GM20000 (cell line): ENCODE measurements at regions not wholly inside any gene's neighbourhood (a gene's known extent, or its start where the extent isn't known, plus 50 kb on each side); places are given as distances from the start of the nearest gene placed in this dataset.

Experiments
- DNase-seq: peaks from one replicate; pipeline ENCODE4 v3.0.0; 2012; ENCODE audit warnings: low spot score
- TF ChIP-seq, protein P1 (sequence below): IDR thresholded peaks from 2 replicates; pipeline ENCODE4 v1.5.1; 2012; ENCODE audit warnings: mild to moderate bottlenecking, control low read depth; ENCODE audit errors: extremely low read depth, missing control alignments

DNA sequence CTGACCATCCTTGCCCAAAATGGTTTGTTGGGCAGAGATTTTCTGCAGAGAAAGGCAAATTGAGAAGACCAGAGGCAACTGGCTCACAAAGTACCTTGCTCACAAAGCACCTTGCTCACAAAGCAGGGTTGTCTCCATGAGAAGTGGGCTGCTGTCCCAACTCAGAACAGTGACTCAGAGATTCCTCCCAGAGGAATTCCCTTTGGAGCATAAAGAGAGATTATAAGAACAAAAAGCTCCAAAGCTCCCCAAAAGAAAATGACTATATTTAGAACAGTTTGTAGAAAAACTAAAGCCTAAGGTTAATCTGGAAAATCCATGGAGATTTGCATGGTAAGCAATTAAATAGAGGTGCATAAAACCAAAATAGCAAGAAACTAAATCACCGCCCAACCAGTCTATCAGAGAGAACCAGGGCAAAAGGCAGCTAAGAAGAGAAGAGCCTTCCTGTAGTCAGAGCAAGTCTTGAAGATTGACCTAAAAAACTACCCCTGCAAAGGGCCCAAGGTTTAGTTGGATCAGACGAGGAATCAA is 731.4 kb downstream of the FAT4 start:
- DNase-seq, result no peak
- TF ChIP-seq, protein P1, sequence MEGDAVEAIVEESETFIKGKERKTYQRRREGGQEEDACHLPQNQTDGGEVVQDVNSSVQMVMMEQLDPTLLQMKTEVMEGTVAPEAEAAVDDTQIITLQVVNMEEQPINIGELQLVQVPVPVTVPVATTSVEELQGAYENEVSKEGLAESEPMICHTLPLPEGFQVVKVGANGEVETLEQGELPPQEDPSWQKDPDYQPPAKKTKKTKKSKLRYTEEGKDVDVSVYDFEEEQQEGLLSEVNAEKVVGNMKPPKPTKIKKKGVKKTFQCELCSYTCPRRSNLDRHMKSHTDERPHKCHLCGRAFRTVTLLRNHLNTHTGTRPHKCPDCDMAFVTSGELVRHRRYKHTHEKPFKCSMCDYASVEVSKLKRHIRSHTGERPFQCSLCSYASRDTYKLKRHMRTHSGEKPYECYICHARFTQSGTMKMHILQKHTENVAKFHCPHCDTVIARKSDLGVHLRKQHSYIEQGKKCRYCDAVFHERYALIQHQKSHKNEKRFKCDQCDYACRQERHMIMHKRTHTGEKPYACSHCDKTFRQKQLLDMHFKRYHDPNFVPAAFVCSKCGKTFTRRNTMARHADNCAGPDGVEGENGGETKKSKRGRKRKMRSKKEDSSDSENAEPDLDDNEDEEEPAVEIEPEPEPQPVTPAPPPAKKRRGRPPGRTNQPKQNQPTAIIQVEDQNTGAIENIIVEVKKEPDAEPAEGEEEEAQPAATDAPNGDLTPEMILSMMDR, result no peak

DNA sequence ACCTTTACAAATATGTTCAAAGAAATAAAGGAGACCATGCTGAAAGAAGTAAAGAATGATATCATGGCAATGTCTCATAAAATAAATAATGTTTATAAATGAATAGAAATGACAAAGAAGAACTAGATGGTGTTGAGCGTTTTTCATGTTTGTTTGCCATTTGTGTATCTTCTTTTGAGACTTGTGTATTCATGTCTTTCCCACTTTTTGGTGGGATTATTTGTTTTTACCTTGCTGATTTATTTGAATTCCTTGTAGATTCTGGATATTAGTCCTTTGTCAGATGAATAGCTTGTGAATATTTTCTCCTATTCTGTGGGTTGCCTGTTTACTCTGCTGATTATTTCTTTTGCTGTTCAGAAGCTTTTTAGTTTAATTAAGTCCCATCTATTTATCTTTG is 732.4 kb downstream of the FAT4 start:
- TF ChIP-seq, protein P1, result no peak
- DNase-seq, result no peak

DNA sequence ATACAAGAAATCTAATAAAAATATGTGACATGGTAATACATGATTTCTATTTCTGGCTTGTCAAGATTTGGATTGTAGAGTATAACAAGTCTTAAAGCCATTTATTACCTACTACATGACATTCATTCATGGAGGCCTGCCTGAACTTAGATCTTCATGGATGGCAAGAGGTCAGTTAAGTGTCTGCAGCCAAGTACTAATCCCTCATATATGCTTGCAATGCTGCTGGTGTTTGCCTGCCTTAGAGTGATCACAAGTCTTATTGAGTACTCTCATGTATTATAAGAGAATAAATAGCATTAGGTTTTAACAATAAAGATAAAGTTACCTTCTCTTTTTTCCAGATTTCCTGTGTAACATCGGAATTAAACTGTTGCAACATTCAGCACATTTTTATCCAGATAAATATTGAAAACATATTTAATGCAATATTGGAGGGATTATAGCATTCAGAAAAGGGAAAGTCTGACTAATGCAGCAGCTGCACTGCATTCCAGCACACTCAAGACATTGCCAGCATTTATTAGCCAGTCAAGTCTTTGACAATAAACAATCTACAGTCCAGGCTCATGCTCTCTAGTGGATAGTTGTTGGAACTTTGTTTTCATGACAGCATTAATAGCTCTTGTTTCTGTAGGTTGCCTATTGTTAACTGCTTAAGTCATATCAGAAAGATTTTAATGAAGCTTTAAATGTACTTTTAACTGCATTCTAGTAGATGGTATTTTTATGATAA is 737.1 kb downstream of the FAT4 start:
- DNase-seq, result no peak
- TF ChIP-seq, protein P1, result no peak

DNA sequence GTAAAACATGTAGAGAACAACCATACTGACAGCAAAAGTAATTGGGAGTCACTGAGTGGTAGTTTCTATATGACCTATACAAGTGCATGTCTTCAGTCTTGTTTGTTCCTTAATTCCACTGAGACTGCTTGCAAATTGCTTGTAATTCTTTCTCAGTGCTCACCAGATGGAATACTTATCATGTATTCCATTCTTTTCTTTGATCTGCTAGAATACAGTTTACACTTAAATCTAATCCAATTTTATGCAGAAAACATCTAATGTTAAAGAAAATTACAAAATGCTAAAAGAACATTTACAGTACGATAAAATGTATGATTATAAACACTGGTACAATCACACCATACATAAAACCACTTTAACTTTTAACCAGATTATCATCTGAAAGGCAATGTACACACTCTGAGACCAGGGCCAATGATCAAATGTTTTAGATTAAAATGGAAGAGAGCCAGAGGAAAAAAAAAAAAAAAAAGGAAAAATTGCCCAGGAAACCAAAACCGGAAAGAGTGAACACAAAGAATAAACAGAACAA is 741.4 kb downstream of the FAT4 start:
- DNase-seq, result no peak
- TF ChIP-seq, protein P1, result no peak

DNA sequence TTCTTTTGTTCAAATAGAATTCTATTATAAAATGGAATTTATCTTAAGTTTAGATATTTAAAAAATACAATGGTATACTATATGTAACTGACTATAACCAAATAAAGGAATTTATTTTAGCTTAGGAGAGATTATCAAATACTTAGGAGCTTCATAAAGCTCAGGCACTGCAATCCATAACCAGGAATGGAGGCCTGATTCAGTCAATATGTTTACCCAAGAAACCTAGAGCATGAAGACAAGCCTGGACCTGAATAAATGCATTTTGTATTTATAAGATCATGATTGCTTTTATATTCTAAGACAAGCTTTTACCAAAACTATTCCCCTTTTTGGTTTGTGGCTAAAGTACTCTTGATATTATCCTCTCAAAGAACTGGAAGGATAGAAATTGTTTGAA is 742.6 kb downstream of the FAT4 start:
- TF ChIP-seq, protein P1, result no peak
- no peak for DNase-seq

DNA sequence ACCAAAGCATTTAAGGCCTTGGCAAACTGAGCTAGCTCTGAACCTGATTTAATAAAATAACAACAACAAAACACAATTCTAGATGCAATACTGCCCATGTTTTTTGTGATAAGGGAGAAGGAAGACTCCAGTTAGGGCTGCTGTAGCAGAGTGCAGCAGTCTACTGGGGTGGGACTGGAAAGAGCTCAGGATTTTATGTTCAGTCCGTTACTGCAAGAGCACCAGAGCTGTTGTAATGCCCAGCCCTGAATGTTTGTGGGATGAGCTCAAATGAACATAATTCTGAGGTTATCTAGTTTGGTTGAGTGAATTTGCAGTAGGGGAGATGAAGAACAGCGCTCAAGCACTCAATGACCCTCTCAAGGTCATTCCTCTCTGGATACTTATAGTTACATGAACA is 743.8 kb downstream of the FAT4 start:
- DNase-seq, result no peak
- TF ChIP-seq, protein P1, result no peak

DNA sequence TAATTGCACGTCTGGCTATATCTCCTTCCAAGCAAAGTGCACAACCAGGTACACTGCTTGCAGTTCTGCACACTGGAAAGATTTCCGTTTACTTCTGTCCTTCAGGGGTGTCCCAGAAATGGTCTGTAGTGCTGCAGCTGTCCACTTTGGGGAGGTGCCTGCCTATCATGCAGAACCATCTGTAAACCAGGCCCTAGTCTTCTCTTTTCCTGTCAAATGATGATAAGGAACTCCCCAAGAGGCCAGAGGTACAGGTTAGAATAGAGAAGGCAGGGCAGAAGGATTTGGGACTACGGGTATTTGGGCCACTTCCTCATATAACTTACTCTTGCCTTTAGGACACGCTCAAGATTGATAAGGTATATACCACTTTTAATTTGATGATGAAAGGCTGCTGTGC is 746.9 kb downstream of the FAT4 start:
- TF ChIP-seq, protein P1, result no peak
- DNase-seq, result no peak
